Hepatocyte (in vitro differentiated cells): ENCODE measurements at regions not wholly inside any gene's neighbourhood (a gene's known extent, or its start where the extent isn't known, plus 50 kb on each side); places are given as distances from the start of the nearest gene placed in this dataset.
A peak's percentile ranks its signal among the peaks of the same experiment; 100 is the strongest.

Source experiments
- DNase-seq: peaks from one replicate; pipeline ENCODE4 v3.0.0-alpha.2; 2016; ENCODE audit warnings: low spot score
- H2AFZ ChIP-seq: fragments of 200-600 bp; sonication (generic); 2 replicates; pipeline ENCODE4 v1.6.0; 2016; ENCODE audit warnings: antibody characterized with exemption, mild to moderate bottlenecking
- H3K27ac ChIP-seq: fragments of 200-600 bp; sonication (generic); 2 replicates; pipeline ENCODE4 v1.5.1; 2016; ENCODE audit warnings: mild to moderate bottlenecking
- H3K27me3 ChIP-seq: fragments of 200-600 bp; sonication (generic); 2 replicates; pipeline ENCODE4 v1.6.1; 2016
- H3K36me3 ChIP-seq: fragments of 200-600 bp; sonication (generic); replicated peaks from 2 replicates; pipeline ENCODE4 v1.5.1; 2016; ENCODE audit warnings: low read depth; ENCODE audit not compliant: insufficient read depth
- H3K4me1 ChIP-seq: fragments of 200-600 bp; sonication (generic); 2 replicates; pipeline ENCODE4 v1.5.1; 2016; ENCODE audit warnings: mild to moderate bottlenecking, moderate library complexity; ENCODE audit not compliant: insufficient read depth
- H3K4me2 ChIP-seq: fragments of 200-600 bp; sonication (generic); 2 replicates; pipeline ENCODE4 v1.6.0; 2016
- H3K4me3 ChIP-seq: fragments of 200-600 bp; sonication (generic); 2 replicates; pipeline ENCODE4 v1.5.1; 2016; ENCODE audit warnings: mild to moderate bottlenecking
- H3K79me2 ChIP-seq: fragments of 200-600 bp; sonication (generic); 2 replicates; pipeline ENCODE4 v1.6.0; 2017; ENCODE audit warnings: mild to moderate bottlenecking
- H3K9me2 ChIP-seq: fragments of 200-600 bp; sonication (generic); replicated peaks from 2 replicates; pipeline ENCODE4 v1.6.0; 2017; ENCODE audit warnings: mild to moderate bottlenecking; ENCODE audit not compliant: insufficient read depth
- H3K9me3 ChIP-seq: fragments of 200-600 bp; sonication (generic); 2 replicates; pipeline ENCODE4 v1.5.1; 2016; ENCODE audit warnings: low read depth, mild to moderate bottlenecking
- H4K20me1 ChIP-seq: fragments of 200-600 bp; sonication (generic); 2 replicates; pipeline ENCODE4 v1.6.0; 2016; ENCODE audit warnings: mild to moderate bottlenecking; ENCODE audit not compliant: insufficient read depth, poor library complexity, severe bottlenecking
- CTCF ChIP-seq: fragments of 200-600 bp; sonication (generic); IDR thresholded peaks from 2 replicates; pipeline ENCODE4 v1.5.1; 2016; ENCODE audit warnings: antibody characterized with exemption, mild to moderate bottlenecking; ENCODE audit not compliant: poor library complexity
- EZH2 ChIP-seq: fragments of 200-600 bp; sonication (generic); IDR thresholded peaks from 2 replicates; pipeline ENCODE4 v1.6.1; 2016; ENCODE audit warnings: antibody characterized with exemption, mild to moderate bottlenecking, borderline replicate concordance
- EZH2phosphoT487 ChIP-seq: fragments of 200-600 bp; sonication (generic); IDR thresholded peaks from one replicate; pipeline ENCODE4 v1.6.1; 2018; ENCODE audit warnings: antibody characterized with exemption, mild to moderate bottlenecking, low read depth, moderate library complexity; ENCODE audit not compliant: unreplicated experiment, severe bottlenecking
- WGBS: methylation state at CpG from one replicate; pipeline ENCODE4 v1.1.6; 2016; ENCODE audit warnings: low lambda C conversion rate; ENCODE audit errors: missing lambda C conversion rate; 5-methylcytosine and 5-hydroxymethylcytosine counted together

- WGBS = 86% methylated on average over 1 of the region's 1 CpG
- Histone ChIP-seq H3K27ac (peak overlapping the region; percentile 29), H3K9me3 (no peaks in the 10 kb centered on the region), H3K36me3 (no peaks in the 10 kb centered on the region), H3K9me2 (no peaks in the 10 kb centered on the region), H3K4me2 (no peak overlapping the region), H3K4me1 (no peaks in the 10 kb centered on the region), H3K27me3 (peaks cover 10% of the 10 kb centered on the region), H2AFZ (no peak overlapping the region), H4K20me1 (no peaks in the 10 kb centered on the region), H3K4me3 (no peak overlapping the region), H3K79me2 (no peaks in the 10 kb centered on the region)
- DNase-seq = no peak
- TF ChIP-seq CTCF = no peak
- TF ChIP-seq EZH2 = no peak
- no peak for TF ChIP-seq EZH2phosphoT487
These were observed 189.0 kb upstream of the BLID start for GRCh38 chr11:122304973-122305372.

GRCh38 chr11:122304306-122304705 lies 188.3 kb upstream of the BLID start:
- Histone ChIP-seq H3K4me3 (no peak overlapping the region), H3K4me1 (no peaks in the 10 kb centered on the region), H3K36me3 (no peaks in the 10 kb centered on the region), H2AFZ (no peak overlapping the region), H3K79me2 (no peaks in the 10 kb centered on the region), H3K9me3 (no peaks in the 10 kb centered on the region), H4K20me1 (no peaks in the 10 kb centered on the region), H3K4me2 (no peak overlapping the region), H3K27ac (no peak overlapping the region), H3K27me3 (peaks cover 10% of the 10 kb centered on the region), H3K9me2 (no peaks in the 10 kb centered on the region)
- DNase-seq = no peak
- WGBS = 85% methylated on average over 2 of the region's 2 CpGs
- TF ChIP-seq CTCF (no peak), EZH2 (no peak), EZH2phosphoT487 (no peak)

GRCh38 chr11:122294041-122294440 lies 178.0 kb upstream of the BLID start:
- TF ChIP-seq CTCF (no peak), EZH2phosphoT487 (no peak), EZH2 (no peak)
- H3K79me2 ChIP-seq = no peaks in the 10 kb centered on the region
- H3K9me3 ChIP-seq = no peaks in the 10 kb centered on the region
- H4K20me1 ChIP-seq = no peaks in the 10 kb centered on the region
- H3K27me3 ChIP-seq = no peaks in the 10 kb centered on the region
- no peaks in the 10 kb centered on the region for H3K4me1 ChIP-seq
- H2AFZ ChIP-seq = no peak overlapping the region
- 57% methylated on average over 3 of the region's 3 CpGs for WGBS
- DNase-seq = no peak
- no peak overlapping the region for H3K27ac ChIP-seq
- H3K9me2 ChIP-seq = no peaks in the 10 kb centered on the region
- no peaks in the 10 kb centered on the region for H3K36me3 ChIP-seq
- H3K4me2 ChIP-seq = no peak overlapping the region
- no peak overlapping the region for H3K4me3 ChIP-seq
